B cell (primary cell): ENCODE measurements at regions not wholly inside any gene's neighbourhood (a gene's known extent, or its start where the extent isn't known, plus 50 kb on each side); places are given as distances from the start of the nearest gene placed in this dataset.

Source experiments
- ATAC-seq: fragments of 200-7000 bp; cut with Tn5 transposase; one replicate; pipeline ENCODE4 v1.10.0; 2021; ENCODE audit warnings: low read depth, mild to moderate bottlenecking, moderate number of reproducible peaks, moderate library complexity
- CTCF ChIA-PET: fragments of 350-600 bp; sonication (Branson Sonifier 250); formaldehyde crosslinking; loops from one replicate; lab custom pipeline; 2021; ENCODE audit warnings: antibody characterized with exemption, inconsistent platforms; lab: Charles Lee
- POLR2A ChIA-PET: fragments of 350-600 bp; sonication (Branson Sonifier 250); formaldehyde crosslinking; loops from one replicate; lab custom pipeline; 2021; ENCODE audit warnings: antibody characterized with exemption; lab: Charles Lee
- DNase-seq: peaks from one replicate; pipeline ENCODE4 v3.0.0; 2013
- H2AFZ ChIP-seq: 2 replicates; pipeline ENCODE4 v1.6.1; 2012; ENCODE audit warnings: mild to moderate bottlenecking, low read depth, low read length; ENCODE audit not compliant: insufficient read depth, poor library complexity, severe bottlenecking
- H3K27ac ChIP-seq, 2 donors: 1 replicate in 1 of 2; 2 replicates in 1 of 2; pipeline ENCODE4 v1.5.1; 2012 to 2013; ENCODE audit warnings: low read length in 2 of 2, mild to moderate bottlenecking in 2 of 2, moderate library complexity in 1 of 2
- H3K27me3 ChIP-seq, 4 experiments: fragments of 200-600 bp in 1 of 4; sonication (generic) in 1 of 4; replicated peaks in 1 of 4; 1 replicate in 2 of 4; 2 replicates in 2 of 4; pipeline versions ENCODE4 v1.6.1 to v1.7.0; 2013 to 2016; ENCODE audit warnings: low read length in 3 of 4, mild to moderate bottlenecking in 2 of 4, mixed read lengths in 1 of 4, moderate library complexity in 1 of 4; ENCODE audit not compliant: insufficient read depth in 4 of 4, control insufficient read depth in 3 of 4; ENCODE audit errors: control extremely low read depth in 1 of 4
- H3K36me3 ChIP-seq, 2 experiments: replicated peaks in 1 of 2; 1 replicate in 1 of 2; 2 replicates in 1 of 2; pipeline versions ENCODE4 v1.6.1 to v1.7.1; 2013; ENCODE audit warnings: low read length in 1 of 2; ENCODE audit not compliant: insufficient read depth in 2 of 2, control insufficient read depth in 1 of 2; ENCODE audit errors: control extremely low read depth in 1 of 2, extremely low read depth in 1 of 2
- H3K4me1 ChIP-seq, 2 donors: fragments of 200-600 bp in 1 of 2; sonication (generic) in 1 of 2; 1 replicate in 1 of 2; 2 replicates in 1 of 2; pipeline versions ENCODE4 v1.5.1 to v1.6.1; 2013 to 2017; ENCODE audit warnings: low read length in 2 of 2; ENCODE audit not compliant: control insufficient read depth in 2 of 2, insufficient read depth in 2 of 2
- H3K4me2 ChIP-seq: replicated peaks from 2 replicates; pipeline ENCODE3; 2012; ENCODE audit warnings: mild to moderate bottlenecking, low read depth, low read length; ENCODE audit not compliant: poor library complexity, severe bottlenecking
- H3K4me3 ChIP-seq, 5 experiments: fragments of 200-600 bp in 1 of 5; sonication (generic) in 1 of 5; 1 replicate in 3 of 5; 2 replicates in 2 of 5; pipeline versions ENCODE4 v1.5.1 to v1.7.0; 2011 to 2016; ENCODE audit warnings: low read length in 4 of 5, mild to moderate bottlenecking in 4 of 5, low read depth in 2 of 5, control low read depth in 1 of 5, moderate library complexity in 1 of 5; ENCODE audit not compliant: insufficient read depth in 1 of 5; ENCODE audit errors: control extremely low read depth in 1 of 5, extremely low read depth in 1 of 5
- H3K79me2 ChIP-seq: fragments of 200-600 bp; sonication (generic); one replicate; pipeline ENCODE4 v1.6.0; 2016; ENCODE audit warnings: low read length; ENCODE audit not compliant: control insufficient read depth, insufficient read depth
- H3K9ac ChIP-seq: fragments of 200-600 bp; sonication (generic); 2 replicates; pipeline ENCODE4 v1.6.1; 2017; ENCODE audit warnings: mild to moderate bottlenecking, low read length, moderate library complexity
- H3K9me3 ChIP-seq, 3 donors: one replicate each; pipeline versions ENCODE4 v1.6.1 to v1.7.1; 2013; ENCODE audit warnings: low read length in 2 of 3; ENCODE audit not compliant: control insufficient read depth in 2 of 3, insufficient read depth in 1 of 3; ENCODE audit errors: control extremely low read depth in 1 of 3
- H4K20me1 ChIP-seq: 2 replicates; pipeline ENCODE4 v1.6.0; 2012; ENCODE audit warnings: mild to moderate bottlenecking, low read length; ENCODE audit not compliant: insufficient read depth, control insufficient read depth, poor library complexity, severe bottlenecking
- H3K27ac Mint-ChIP-seq: one replicate; pipeline ENCODE4 v1.8.0; 2021; ENCODE audit warnings: mixed read lengths
- H3K27me3 Mint-ChIP-seq: one replicate; pipeline ENCODE4 v1.8.0; 2021; ENCODE audit warnings: mixed read lengths
- H3K4me1 Mint-ChIP-seq: one replicate; pipeline ENCODE4 v1.8.0; 2021; ENCODE audit warnings: mixed read lengths
- H3K4me3 Mint-ChIP-seq: one replicate; pipeline ENCODE4 v1.8.0; 2021; ENCODE audit warnings: mixed read lengths
- H3K9me3 Mint-ChIP-seq: one replicate; pipeline ENCODE4 v1.8.0; 2022; ENCODE audit warnings: mixed read lengths; ENCODE audit not compliant: insufficient read depth
- CTCF ChIP-seq: fragments of 200-600 bp; IDR thresholded peaks from one replicate; pipeline ENCODE4 v1.8.0; 2022; ENCODE audit warnings: antibody characterized with exemption, mild to moderate bottlenecking
- EZH2 ChIP-seq: IDR thresholded peaks from 2 replicates; pipeline ENCODE4 v1.6.1; 2012; ENCODE audit warnings: borderline replicate concordance, low read depth, mild to moderate bottlenecking, moderate library complexity, low read length; ENCODE audit not compliant: insufficient read depth, poor library complexity, severe bottlenecking
- WGBS: methylation state at CpG from one replicate; pipeline ENCODE4 v1.1.5; 2013; ENCODE audit warnings: missing lambda C conversion rate; ENCODE audit not compliant: insufficient coverage; 5-methylcytosine and 5-hydroxymethylcytosine counted together
- intact Hi-C: fragments of 100-400 bp; cut with micrococcal nuclease; formaldehyde crosslinking; loops from one replicate; pipeline ENCODE4 v1.10.0; 2022

DNA sequence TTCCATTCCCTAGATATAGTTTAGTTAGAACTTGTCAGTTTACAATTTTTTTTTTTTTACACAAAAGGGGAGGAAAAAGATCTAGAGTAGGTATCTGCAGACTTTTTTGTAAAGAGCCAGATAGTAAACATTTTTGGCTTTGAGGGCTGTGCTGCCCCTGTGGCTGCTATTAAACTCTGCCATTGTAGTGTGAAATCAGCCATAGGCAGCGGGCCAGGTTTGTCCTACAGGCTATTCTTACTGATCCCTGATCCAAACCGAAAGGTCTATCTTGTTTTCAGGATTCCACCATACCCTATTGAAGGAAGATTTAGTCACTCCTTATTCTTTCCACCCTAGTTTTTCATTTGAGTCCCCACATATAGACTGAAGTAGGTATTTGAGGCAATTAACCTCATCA, 203.4 kb downstream of the RND3 start:
- intact Hi-C loops, result no loop called here
- Mint-ChIP-seq H3K4me3 (no peak overlapping the region), H3K27me3 (no peaks in the 10 kb centered on the region), H3K9me3 (peaks cover 1% of the 10 kb centered on the region), H3K27ac (no peak overlapping the region), H3K4me1 (no peaks in the 10 kb centered on the region)
- Histone ChIP-seq H3K9me3 (no peaks in the 10 kb centered on the region), H3K4me3 (no peak overlapping the region), H3K4me2 (no peak overlapping the region), H2AFZ (no peak overlapping the region), H3K79me2 (no peaks in the 10 kb centered on the region), H3K27ac (no peak overlapping the region), H3K36me3 (no peaks in the 10 kb centered on the region), H3K27me3 (no peaks in the 10 kb centered on the region), H3K9ac (no peak overlapping the region), H4K20me1 (no peaks in the 10 kb centered on the region), H3K4me1 (no peaks in the 10 kb centered on the region)
- CTCF ChIA-PET, result no interaction called here
- TF ChIP-seq CTCF (no peak), EZH2 (no peak)
- POLR2A ChIA-PET, result no interaction called here
- no peak for DNase-seq
- no peak for ATAC-seq
- WGBS, result 67% methylated on average over 1 of the region's 2 CpGs

DNA sequence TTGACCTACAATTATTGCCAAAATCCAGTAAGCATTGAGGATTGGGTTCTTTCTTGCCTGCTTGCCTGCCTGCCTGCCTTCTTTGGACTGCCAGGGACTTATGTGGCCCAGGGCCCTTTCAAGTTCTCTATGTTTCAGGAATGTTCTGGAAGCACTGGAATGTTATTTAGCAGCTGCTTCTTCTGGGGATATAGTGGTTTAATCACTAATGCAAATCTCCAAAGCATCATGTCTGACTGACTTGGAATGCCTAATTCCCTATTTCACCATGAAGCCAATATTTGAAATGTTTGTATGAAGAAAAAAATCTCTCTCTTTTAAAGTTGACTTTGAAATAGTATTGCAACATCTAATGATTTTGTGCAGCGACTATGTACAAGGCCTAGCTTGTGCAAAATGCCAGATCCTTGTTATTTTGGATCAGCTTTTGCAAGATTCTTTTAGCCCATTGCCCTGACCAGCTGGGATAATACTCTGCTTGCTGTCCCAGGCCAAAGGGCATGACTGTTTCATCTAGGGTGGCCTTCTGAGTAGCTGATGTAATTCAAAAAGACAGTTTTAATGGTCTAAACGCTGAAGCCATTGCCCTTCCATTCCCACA, 204.6 kb downstream of the RND3 start:
- no peaks in the 10 kb centered on the region for H3K9me3 ChIP-seq
- no peaks in the 10 kb centered on the region for H3K36me3 ChIP-seq
- no peaks in the 10 kb centered on the region for H3K4me1 Mint-ChIP-seq
- 75% methylated on average over 1 of the region's 2 CpGs for WGBS
- H2AFZ ChIP-seq, result no peak overlapping the region
- no peak overlapping the region for H3K9ac ChIP-seq
- TF ChIP-seq CTCF (no peak), EZH2 (no peak)
- H3K4me3 ChIP-seq, result no peak overlapping the region
- DNase-seq (no peak), ATAC-seq (no peak)
- H3K27ac ChIP-seq, result no peak overlapping the region
- H3K27ac Mint-ChIP-seq, result no peak overlapping the region
- no peaks in the 10 kb centered on the region for H3K4me1 ChIP-seq
- intact Hi-C loops, result no loop called here
- H3K4me3 Mint-ChIP-seq, result no peak overlapping the region
- H4K20me1 ChIP-seq, result no peaks in the 10 kb centered on the region
- no peaks in the 10 kb centered on the region for H3K27me3 ChIP-seq
- ChIA-PET CTCF (no interaction called here), POLR2A (no interaction called here)
- H3K27me3 Mint-ChIP-seq, result no peaks in the 10 kb centered on the region
- no peaks in the 10 kb centered on the region for H3K79me2 ChIP-seq
- peaks cover 1% of the 10 kb centered on the region for H3K9me3 Mint-ChIP-seq
- H3K4me2 ChIP-seq, result no peak overlapping the region
